Cardiac septum (tissue), 1 donor: ENCODE measurements at regions not wholly inside any gene's neighbourhood (a gene's known extent, or its start where the extent isn't known, plus 50 kb on each side); places are given as distances from the start of the nearest gene placed in this dataset.
A peak's percentile ranks its signal among the peaks of the same experiment; 100 is the strongest.
"Not testable (repeated sequence)": the region's sequence is repeated elsewhere in the genome, so short reads cannot be mapped to it uniquely, and the experiment has no call there.

ENCODE experiments used
- DNase-seq: peaks from one replicate; pipeline ENCODE4 v3.0.0-alpha.2; 2020; ENCODE audit warnings: low spot score
- intact Hi-C: fragments of 100-400 bp; cut with DNase I; formaldehyde crosslinking; loops from one replicate; pipeline ENCODE4 v1.14.0; 2022
- donor health status: DM: no; HTN: no; CAD: no.

GRCh38 chr16:29144669-29145062 lies 159.8 kb downstream of the LAT start:
- peak; percentile 31 for DNase-seq
- intact Hi-C loops = not testable (repeated sequence)

- peak; percentile 66 for DNase-seq
Measured at GRCh38 chr16:29143739-29144668, 159.2 kb downstream of the LAT start.

GRCh38 chr16:29142506-29142905 lies 157.7 kb downstream of the LAT start:
- peak; percentile 39 for DNase-seq

More at GRCh38 chr16:29143739-29144668, 159.2 kb downstream of the LAT start:
- intact Hi-C loops = not testable (repeated sequence)

GRCh38 chr16:29141586-29142324 lies 156.9 kb downstream of the LAT start:
- peak; percentile 36 for DNase-seq
- intact Hi-C loops = no loop called here

More at GRCh38 chr16:29142506-29142905, 157.7 kb downstream of the LAT start:
- intact Hi-C loops = not testable (repeated sequence)

- peak; percentile 15 for DNase-seq
- intact Hi-C loops = not testable (repeated sequence)
Measured at GRCh38 chr16:29141121-29141520, 156.3 kb downstream of the LAT start.

GRCh38 chr16:29139901-29140855 lies 155.3 kb downstream of the LAT start:
- intact Hi-C loops = not testable (repeated sequence)
- DNase-seq = peak; percentile 24

GRCh38 chr16:29139261-29139802 lies 154.5 kb downstream of the LAT start:
- intact Hi-C loops = no loop called here
- peak; percentile 49 for DNase-seq

- DNase-seq, intact Hi-C loops: not testable (repeated sequence)
Measured at GRCh38 chr16:29138698-29139097, 153.8 kb downstream of the LAT start.

GRCh38 chr16:29137894-29138662 lies 153.2 kb downstream of the LAT start:
- intact Hi-C loops, DNase-seq: not testable (repeated sequence)

- intact Hi-C loops, DNase-seq: not testable (repeated sequence)
Measured at GRCh38 chr16:29137461-29137860, 152.6 kb downstream of the LAT start.

GRCh38 chr16:29136916-29137315 lies 152.1 kb downstream of the LAT start:
- intact Hi-C loops = not testable (repeated sequence)
- peak; percentile 29 for DNase-seq

- intact Hi-C loops = not testable (repeated sequence)
- DNase-seq = peak; percentile 58
Measured at GRCh38 chr16:29136046-29136696, 151.3 kb downstream of the LAT start.

GRCh38 chr16:29135098-29135497 lies 150.2 kb downstream of the LAT start:
- intact Hi-C loops, DNase-seq: not testable (repeated sequence)

GRCh38 chr16:29133681-29134430 lies 149.0 kb downstream of the LAT start:
- intact Hi-C loops, DNase-seq: not testable (repeated sequence)

- intact Hi-C loops, DNase-seq: not testable (repeated sequence)
Measured at GRCh38 chr16:29132869-29133268, 148.0 kb downstream of the LAT start.

- intact Hi-C loops, DNase-seq: not testable (repeated sequence)
Measured at GRCh38 chr16:29132444-29132843, 147.6 kb downstream of the LAT start.
